HG03064 (cell line): ENCODE measurements at regions not wholly inside any gene's neighbourhood (a gene's known extent, or its start where the extent isn't known, plus 50 kb on each side); places are given as distances from the start of the nearest gene placed in this dataset.
"Not testable (repeated sequence)": the region's sequence is repeated elsewhere in the genome, so short reads cannot be mapped to it uniquely, and the experiment has no call there.

Experiments
- ATAC-seq: cut with Tn5 transposase; IDR thresholded peaks from one replicate; pipeline ENCODE4 v1.9.1; 2021; ENCODE audit warnings: low read depth; ENCODE audit not compliant: unreplicated experiment

DNA sequence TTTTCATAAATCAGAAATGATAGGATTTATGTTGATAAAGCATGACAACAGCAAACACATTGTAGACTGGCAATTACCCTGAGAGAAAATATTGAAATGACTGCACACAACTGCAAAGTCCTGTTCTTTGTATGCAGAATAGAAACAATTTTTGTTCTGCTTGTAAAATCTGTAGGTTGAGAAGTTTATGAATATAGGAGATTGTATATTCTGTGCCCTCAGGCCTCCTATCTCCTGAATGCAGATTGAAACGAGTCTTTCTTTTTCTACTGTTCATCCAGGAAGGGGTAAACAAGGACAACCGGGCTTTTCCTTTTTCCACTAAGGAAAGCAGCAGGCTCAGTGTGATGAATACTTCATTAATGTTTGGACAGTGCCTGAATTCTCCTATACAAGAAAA, 95.0 kb upstream of the HAPLN1 start:
- ATAC-seq, result no peak

DNA sequence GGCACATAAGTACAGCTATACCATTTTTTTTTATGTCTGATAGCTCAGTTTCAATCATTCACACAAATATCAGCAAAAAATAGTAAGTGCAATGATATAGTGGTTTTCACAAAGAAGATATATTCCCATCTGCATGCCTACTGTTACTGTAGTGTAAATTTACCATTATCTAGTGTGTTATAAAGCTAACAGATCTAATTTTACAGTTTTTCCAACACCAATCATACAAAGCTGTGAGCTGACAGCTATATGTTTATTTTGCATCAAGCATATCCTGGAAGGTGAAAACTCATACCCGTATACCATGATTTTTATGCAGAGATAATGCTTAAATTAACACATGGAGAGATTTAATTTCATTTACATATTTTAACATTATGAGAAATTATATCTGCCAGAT, 89.9 kb upstream of the HAPLN1 start:
- no peak for ATAC-seq

DNA sequence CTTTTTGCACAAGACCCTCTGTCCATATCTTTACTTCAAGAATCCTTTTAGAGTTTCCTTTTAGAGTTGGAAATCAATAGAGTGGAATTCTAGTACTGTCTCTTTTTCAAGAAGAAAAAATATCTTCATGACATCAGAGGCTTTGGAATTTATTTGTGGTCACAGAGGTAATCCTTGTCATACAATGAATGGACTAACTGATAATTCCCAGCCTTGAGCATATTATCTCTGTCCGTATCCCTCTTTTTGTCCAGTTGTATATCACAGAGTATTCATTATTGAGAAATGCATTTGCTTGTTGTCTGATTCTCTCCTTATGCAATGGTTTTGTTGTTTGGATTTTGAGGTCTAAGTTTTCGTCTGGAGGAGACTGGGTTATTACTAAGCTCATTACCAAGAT, 82.0 kb upstream of the HAPLN1 start:
- no peak for ATAC-seq

DNA sequence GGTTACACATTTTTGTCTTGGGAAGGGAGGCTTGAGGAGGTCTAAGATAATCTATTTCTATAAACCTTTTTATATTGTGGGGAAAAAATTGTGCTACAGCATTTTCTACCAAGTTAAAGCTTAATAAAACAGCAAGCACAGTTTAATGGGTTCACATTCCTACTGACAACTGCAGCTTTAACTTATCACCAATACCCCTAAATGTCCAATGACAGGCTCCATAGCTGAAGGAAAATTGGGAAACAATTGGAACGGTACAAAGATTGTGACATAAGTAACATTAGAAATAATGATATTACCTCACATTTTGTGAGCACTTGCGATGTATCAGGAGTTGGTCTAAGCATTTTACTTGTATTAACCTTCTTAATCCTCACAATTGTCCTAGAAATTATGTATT, 79.5 kb upstream of the HAPLN1 start:
- ATAC-seq, result no peak

DNA sequence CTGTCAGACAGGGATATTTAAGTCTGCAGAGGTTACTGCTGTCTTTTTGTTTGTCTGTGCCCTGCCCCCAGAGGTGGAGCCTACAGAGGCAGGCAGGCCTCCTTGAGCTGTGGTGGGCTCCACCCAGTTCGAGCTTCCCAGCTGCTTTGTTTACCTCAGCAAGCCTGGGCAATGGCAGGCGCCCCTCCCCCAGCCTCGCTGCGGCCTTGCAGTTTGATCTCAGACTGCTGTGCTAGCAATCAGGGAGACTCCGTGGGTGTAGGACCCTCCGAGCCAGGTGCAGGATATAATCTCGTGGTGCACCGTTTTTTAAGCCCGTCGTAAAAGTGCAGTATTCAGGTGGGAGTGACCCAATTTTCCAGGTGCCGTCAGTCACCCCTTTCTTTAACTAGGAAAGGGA, 78.4 kb upstream of the HAPLN1 start:
- not testable (repeated sequence) for ATAC-seq

DNA sequence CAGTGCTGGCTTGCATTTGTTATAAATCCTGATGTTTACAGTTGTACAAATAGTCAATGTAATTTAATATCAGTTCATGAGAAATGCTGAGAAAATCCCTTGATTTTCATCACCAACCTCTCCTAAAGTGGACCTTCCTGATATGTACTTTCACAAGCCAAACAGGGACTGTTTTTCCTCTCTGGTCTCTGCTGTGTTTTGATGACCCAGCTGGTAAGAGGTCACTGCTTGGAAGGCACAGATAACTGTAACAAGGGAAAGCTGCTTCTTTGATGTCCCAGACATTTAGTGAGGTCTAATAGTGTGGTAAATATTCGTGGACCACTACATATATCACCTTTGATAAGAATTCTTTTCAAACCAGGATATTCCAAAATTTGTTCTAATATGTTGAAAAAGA, 68.7 kb upstream of the HAPLN1 start:
- no peak for ATAC-seq

DNA sequence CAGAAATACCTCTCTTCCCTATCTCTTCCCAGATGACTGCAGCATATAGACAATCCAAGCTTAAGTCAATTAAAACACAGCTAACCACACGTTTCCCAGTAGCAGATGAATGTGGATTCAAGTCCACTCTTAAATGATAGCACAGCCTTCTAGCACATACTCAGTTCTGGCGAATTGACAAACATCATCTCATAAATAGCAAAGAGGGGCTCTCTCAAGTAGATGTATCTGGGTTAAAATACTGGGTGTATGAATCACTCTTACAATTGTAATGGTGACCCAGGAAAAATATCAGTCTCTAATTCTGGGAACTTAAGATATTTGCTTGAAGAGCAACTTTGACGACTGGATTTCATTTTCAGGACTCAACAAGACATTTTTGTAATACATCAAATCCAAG, 67.0 kb upstream of the HAPLN1 start:
- ATAC-seq, result no peak

DNA sequence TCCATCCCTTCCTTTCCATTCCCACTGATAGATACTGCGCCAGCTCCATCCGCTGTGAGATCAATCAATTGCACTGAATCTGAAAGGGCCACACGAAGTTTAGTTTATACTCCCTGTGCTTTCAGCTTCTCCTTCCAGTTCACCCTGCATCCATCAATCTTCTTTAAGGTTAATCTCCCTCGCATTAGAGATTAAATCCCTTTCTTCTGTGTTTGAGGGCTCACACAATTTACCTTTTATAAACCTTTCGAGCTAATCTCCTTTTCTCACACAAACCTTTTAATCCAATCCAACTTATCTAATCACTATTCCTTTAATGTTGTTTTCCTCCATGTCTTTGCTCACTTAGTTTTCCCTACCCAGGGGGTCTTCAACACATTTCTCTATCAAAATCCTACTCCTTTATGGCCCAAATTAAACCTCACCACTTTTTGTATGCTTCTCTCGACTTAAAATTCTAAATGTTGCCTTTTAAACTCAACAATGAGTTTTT, 64.6 kb upstream of the HAPLN1 start:
- ATAC-seq, result no peak

DNA sequence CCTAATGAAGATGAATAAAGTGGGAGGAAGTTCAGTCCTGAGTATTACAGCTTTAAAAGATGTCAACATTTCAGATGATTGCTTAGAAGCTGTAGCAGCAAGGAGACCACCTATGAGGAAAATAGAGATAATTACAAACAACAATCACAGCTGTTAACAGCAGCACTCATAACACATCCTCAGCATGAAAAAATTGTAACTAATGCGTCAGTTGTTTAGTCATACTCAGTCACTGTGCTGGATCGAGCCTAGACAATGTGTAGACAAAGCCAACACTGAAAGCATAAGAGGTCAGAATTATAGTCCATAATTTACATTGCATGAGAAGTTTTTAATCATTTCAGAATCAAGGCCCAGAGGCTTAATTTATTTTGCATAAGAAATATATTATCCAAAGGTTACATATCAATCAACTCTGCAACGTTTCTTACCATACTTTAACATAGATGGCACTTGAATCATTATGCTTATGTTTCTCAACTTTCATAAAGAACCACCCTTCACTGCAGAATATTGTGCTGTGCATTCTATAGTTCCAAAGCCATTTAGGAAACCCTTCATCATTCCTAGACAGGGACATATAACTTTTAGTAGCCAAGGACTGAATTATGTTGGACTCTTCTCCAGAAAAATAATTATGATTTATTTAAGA, 60.2 kb upstream of the HAPLN1 start:
- no peak for ATAC-seq

DNA sequence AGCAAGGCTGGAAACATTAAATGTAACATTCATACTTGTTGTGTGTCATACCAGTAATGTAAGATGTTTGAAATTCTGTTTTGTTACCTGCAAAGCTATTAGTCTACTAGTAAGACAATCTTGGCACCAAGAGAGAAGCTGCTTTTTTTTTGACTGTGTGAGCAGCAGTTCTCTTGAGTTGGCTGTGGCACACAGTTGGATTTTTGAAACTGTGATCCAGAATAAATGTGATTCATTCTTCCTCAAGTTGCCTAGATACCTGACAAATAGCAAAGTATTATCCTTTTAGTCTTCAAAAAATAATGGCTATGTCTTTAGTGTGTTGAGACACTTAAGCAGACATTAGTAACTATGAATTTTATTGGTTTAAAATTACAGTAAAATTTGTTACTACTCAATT, 57.2 kb upstream of the HAPLN1 start:
- no peak for ATAC-seq

DNA sequence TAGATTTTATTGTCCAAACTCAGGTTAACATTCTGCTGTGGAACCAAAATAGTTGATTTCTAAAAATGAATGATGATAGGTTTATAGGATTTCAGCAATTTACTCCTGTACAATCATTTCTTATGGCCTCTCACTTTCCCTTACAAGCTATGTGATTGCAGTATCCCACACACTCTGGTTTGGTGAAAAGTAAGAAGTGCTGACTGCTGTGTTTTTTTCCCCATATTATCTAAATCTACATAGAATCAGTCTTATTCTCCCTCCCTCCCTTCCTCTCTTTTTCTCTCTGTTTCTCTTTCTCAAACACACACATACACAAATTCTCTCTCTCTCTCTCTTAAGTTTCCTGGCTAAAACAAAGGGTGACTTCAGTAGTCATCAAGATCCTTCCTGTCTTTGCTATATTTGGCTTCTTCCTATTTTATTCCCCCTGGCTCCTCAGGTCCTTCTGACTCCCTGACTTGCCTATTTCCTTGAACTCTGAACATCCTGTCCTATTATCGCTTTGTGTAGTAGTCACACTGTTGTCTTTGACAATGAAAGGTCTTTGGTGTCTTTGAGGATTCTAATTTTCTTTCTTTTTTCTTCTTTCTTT, 55.9 kb upstream of the HAPLN1 start:
- ATAC-seq, result no peak
